Body of pancreas (tissue), 4 donors: ENCODE measurements at regions not wholly inside any gene's neighbourhood (a gene's known extent, or its start where the extent isn't known, plus 50 kb on each side); places are given as distances from the start of the nearest gene placed in this dataset.

Experiments used
- CTCF ChIP-seq, 7 experiments: fragments of 450-650 bp in 4 of 7; fragments of 200-600 bp in 3 of 7; sonication (generic) in 3 of 7; IDR thresholded peaks; one replicate each; pipeline ENCODE4 v1.5.1; 2016 to 2019; ENCODE audit warnings: antibody characterized with exemption in 7 of 7
- POLR2A ChIP-seq, 3 donors: fragments of 450-650 bp; IDR thresholded peaks; one replicate each; pipeline ENCODE4 v1.6.1; 2016; ENCODE audit warnings: antibody characterized with exemption in 3 of 3, mild to moderate bottlenecking in 2 of 3

- TF ChIP-seq CTCF (IDR thresholded peaks at IDR 0.05) = no peak
- no peak for TF ChIP-seq POLR2A (IDR thresholded peaks at IDR 0.05)
Measured at GRCh38 chr4:137090951-137091350, 441.3 kb downstream of the PCDH18 start.
